Breast epithelium (tissue), 3 donors: ENCODE measurements at regions not wholly inside any gene's neighbourhood (a gene's known extent, or its start where the extent isn't known, plus 50 kb on each side); places are given as distances from the start of the nearest gene placed in this dataset.

Source experiments
- CTCF ChIP-seq, 3 donors: fragments of 450-650 bp; IDR thresholded peaks; one replicate each; pipeline ENCODE4 v1.5.1; 2016 to 2017; ENCODE audit warnings: antibody characterized with exemption in 3 of 3, mild to moderate bottlenecking in 3 of 3, moderate library complexity in 3 of 3
- POLR2A ChIP-seq: fragments of 450-650 bp; IDR thresholded peaks from one replicate; pipeline ENCODE4 v1.6.1; 2016; ENCODE audit warnings: antibody characterized with exemption, mild to moderate bottlenecking, moderate library complexity
- POLR2AphosphoS5 ChIP-seq, 3 donors: sonication (generic); formaldehyde crosslinking; IDR thresholded peaks; one replicate each; pipeline ENCODE4 v1.6.1; 2017; ENCODE audit warnings: antibody characterized with exemption in 3 of 3

- TF ChIP-seq CTCF (IDR thresholded peaks at IDR 0.05) (no peak), POLR2A (no peak), POLR2AphosphoS5 (IDR thresholded peaks at IDR 0.05) (no peak)
These were observed 516.0 kb downstream of the ZNF608 start for GRCh38 chr5:124230456-124230855.
